OCI-LY7 (cell line): ENCODE measurements at regions not wholly inside any gene's neighbourhood (a gene's known extent, or its start where the extent isn't known, plus 50 kb on each side); places are given as distances from the start of the nearest gene placed in this dataset.

Experiments
- BruUV-seq: library from RNA; stranded (reverse); fragments of 400-500 nt; replicated peaks from 2 replicates; lab custom pipeline; 2021; lab: Mats Ljungman, UMichigan
- CTCF ChIA-PET: fragments of 300-600 bp; sonication (Branson Sonifier 250); formaldehyde crosslinking; loops from one replicate; lab custom pipeline; 2022; ENCODE audit warnings: antibody characterized with exemption; ENCODE audit not compliant: unreplicated experiment; lab: Charles Lee
- POLR2A ChIA-PET: fragments of 300-600 bp; sonication (Branson Sonifier 250); formaldehyde crosslinking; loops from one replicate; lab custom pipeline; 2022; ENCODE audit warnings: antibody characterized with exemption; lab: Charles Lee
- DNase-seq: peaks from one replicate; pipeline ENCODE4 v3.0.0-alpha.2; 2015; ENCODE audit warnings: low spot score
- H2AFZ ChIP-seq: fragments of 200-600 bp; sonication (generic), shearing (Covaris generic); 2 replicates; pipeline ENCODE4 v1.6.1; 2014; ENCODE audit warnings: mild to moderate bottlenecking, antibody characterized with exemption, low read length, moderate library complexity
- H3K27ac ChIP-seq: fragments of 200-600 bp; sonication (generic); 2 replicates; pipeline ENCODE4 v1.5.1; 2014; ENCODE audit warnings: mixed run types, low read depth, mild to moderate bottlenecking, moderate library complexity, low read length, inconsistent platforms; ENCODE audit not compliant: poor library complexity, severe bottlenecking
- H3K36me3 ChIP-seq: fragments of 200-600 bp; sonication (generic); 2 replicates; pipeline ENCODE4 v1.6.1; 2014; ENCODE audit warnings: mild to moderate bottlenecking, antibody characterized with exemption, low read length, moderate library complexity, mixed read lengths; ENCODE audit not compliant: insufficient read depth
- H3K4me1 ChIP-seq: fragments of 200-600 bp; sonication (generic); 2 replicates; pipeline ENCODE4 v1.5.1; 2014; ENCODE audit warnings: mild to moderate bottlenecking, low read length; ENCODE audit not compliant: insufficient read depth, poor library complexity, severe bottlenecking
- H3K4me2 ChIP-seq: fragments of 200-600 bp; sonication (generic); 2 replicates; pipeline ENCODE4 v1.6.1; 2014; ENCODE audit warnings: mild to moderate bottlenecking, low read length
- H3K4me3 ChIP-seq: fragments of 200-600 bp; sonication (generic); 2 replicates; pipeline ENCODE4 v1.5.1; 2014; ENCODE audit warnings: mild to moderate bottlenecking, low read depth, low read length; ENCODE audit not compliant: poor library complexity, severe bottlenecking
- H3K79me2 ChIP-seq: fragments of 200-600 bp; sonication (generic); 2 replicates; pipeline ENCODE4 v1.6.1; 2016; ENCODE audit warnings: low read depth, mild to moderate bottlenecking, low read length, moderate library complexity, mixed read lengths; ENCODE audit not compliant: insufficient read depth
- H3K9me2 ChIP-seq: fragments of 200-600 bp; sonication (generic); 2 replicates; pipeline ENCODE4 v1.6.1; 2016; ENCODE audit warnings: mild to moderate bottlenecking, low read length, mixed read lengths; ENCODE audit not compliant: insufficient read depth
- H3K9me3 ChIP-seq: fragments of 200-600 bp; sonication (generic); 2 replicates; pipeline ENCODE4 v1.6.1; 2014; ENCODE audit warnings: mild to moderate bottlenecking, mixed run types, low read length, mixed read lengths
- H4K20me1 ChIP-seq: fragments of 200-600 bp; sonication (generic); 2 replicates; pipeline ENCODE4 v1.6.1; 2014; ENCODE audit warnings: mild to moderate bottlenecking, antibody characterized with exemption, low read length, moderate library complexity, mixed read lengths; ENCODE audit not compliant: insufficient read depth
- EZH2phosphoT487 ChIP-seq: fragments of 200-600 bp; sonication (generic); IDR thresholded peaks from 2 replicates; pipeline ENCODE4 v1.6.1; 2018; ENCODE audit warnings: low read depth, borderline replicate concordance, mild to moderate bottlenecking, mixed run types, antibody characterized with exemption, low read length, moderate library complexity, mixed read lengths
- intact Hi-C: fragments of 100-400 bp; cut with micrococcal nuclease; formaldehyde crosslinking; loops from one replicate; pipeline ENCODE4 v1.10.0; 2022; ENCODE audit not compliant: unreplicated experiment
- TF ChIP-seq, protein P1 (sequence below): fragments of 200-600 bp; sonication (generic); conservative IDR thresholded peaks from 2 replicates; pipeline ENCODE4 v1.5.1; 2014; ENCODE audit warnings: mild to moderate bottlenecking, antibody characterized with exemption, low read length, moderate library complexity, mixed read lengths

GRCh38 chr13:50711131-50711815, 132.2 kb downstream of the DLEU7 start:
- intact Hi-C loops, result no loop called here
- CTCF ChIA-PET, result interaction anchor here (1.7 kb wide), 1 partner anchor 10 kb away, joined by 4 read pairs; no protein-coding TSS in a partner anchor

DNA sequence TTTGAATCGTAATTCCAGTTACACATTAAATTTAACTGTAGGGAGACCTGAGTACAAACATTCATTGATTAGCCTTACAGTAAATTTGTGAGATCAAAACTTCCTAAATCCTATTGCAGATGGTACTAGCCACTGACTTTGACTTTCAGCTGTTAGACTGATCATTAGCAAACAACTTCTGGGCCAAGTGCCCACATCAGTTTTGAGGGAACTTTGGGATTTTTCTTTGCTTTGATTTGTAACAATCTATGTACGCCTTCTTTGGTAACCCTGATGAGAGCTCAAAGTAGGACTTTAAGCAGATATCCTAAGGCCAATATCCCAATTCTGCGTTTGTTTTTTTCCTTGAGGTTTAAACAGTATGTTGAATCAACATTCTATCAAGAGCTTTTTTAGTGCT, 131.5 kb downstream of the DLEU7 start:
- no peaks in the 10 kb centered on the region for H3K9me3 ChIP-seq
- H3K4me2 ChIP-seq, result no peak overlapping the region
- BruUV-seq, result no TSS peak
- intact Hi-C loops, result no loop called here
- POLR2A ChIA-PET, result interaction anchor here (0.5 kb wide), 1 partner anchor 250 kb away, joined by 3 read pairs; no protein-coding TSS in a partner anchor
- H3K4me3 ChIP-seq, result no peak overlapping the region
- CTCF ChIA-PET, result no interaction called here
- H3K4me1 ChIP-seq, result peaks cover 21% of the 10 kb centered on the region
- no peaks in the 10 kb centered on the region for H3K9me2 ChIP-seq
- no peak overlapping the region for H3K27ac ChIP-seq
- H2AFZ ChIP-seq, result no peak overlapping the region
- no peaks in the 10 kb centered on the region for H3K36me3 ChIP-seq
- no peaks in the 10 kb centered on the region for H3K79me2 ChIP-seq
- no peak for TF ChIP-seq EZH2phosphoT487
- TF ChIP-seq, protein P1, sequence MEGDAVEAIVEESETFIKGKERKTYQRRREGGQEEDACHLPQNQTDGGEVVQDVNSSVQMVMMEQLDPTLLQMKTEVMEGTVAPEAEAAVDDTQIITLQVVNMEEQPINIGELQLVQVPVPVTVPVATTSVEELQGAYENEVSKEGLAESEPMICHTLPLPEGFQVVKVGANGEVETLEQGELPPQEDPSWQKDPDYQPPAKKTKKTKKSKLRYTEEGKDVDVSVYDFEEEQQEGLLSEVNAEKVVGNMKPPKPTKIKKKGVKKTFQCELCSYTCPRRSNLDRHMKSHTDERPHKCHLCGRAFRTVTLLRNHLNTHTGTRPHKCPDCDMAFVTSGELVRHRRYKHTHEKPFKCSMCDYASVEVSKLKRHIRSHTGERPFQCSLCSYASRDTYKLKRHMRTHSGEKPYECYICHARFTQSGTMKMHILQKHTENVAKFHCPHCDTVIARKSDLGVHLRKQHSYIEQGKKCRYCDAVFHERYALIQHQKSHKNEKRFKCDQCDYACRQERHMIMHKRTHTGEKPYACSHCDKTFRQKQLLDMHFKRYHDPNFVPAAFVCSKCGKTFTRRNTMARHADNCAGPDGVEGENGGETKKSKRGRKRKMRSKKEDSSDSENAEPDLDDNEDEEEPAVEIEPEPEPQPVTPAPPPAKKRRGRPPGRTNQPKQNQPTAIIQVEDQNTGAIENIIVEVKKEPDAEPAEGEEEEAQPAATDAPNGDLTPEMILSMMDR, result no peak
- H4K20me1 ChIP-seq, result no peaks in the 10 kb centered on the region
- no peak for DNase-seq

More at GRCh38 chr13:50711131-50711815, 132.2 kb downstream of the DLEU7 start:
- H3K9me3 ChIP-seq, result no peaks in the 10 kb centered on the region
- POLR2A ChIA-PET, result interaction anchor here (0.5 kb wide), 1 partner anchor 251 kb away, joined by 3 read pairs; no protein-coding TSS in a partner anchor
- no peak for DNase-seq
- H4K20me1 ChIP-seq, result no peaks in the 10 kb centered on the region
- no peaks in the 10 kb centered on the region for H3K9me2 ChIP-seq
- no peak overlapping the region for H3K4me3 ChIP-seq
- no TSS peak for BruUV-seq
- H3K36me3 ChIP-seq, result no peaks in the 10 kb centered on the region
- no peak overlapping the region for H3K4me2 ChIP-seq
- H2AFZ ChIP-seq, result no peak overlapping the region
- TF ChIP-seq EZH2phosphoT487, result no peak
- TF ChIP-seq, protein P1, result no peak
- no peak overlapping the region for H3K27ac ChIP-seq
- H3K79me2 ChIP-seq, result no peaks in the 10 kb centered on the region
- H3K4me1 ChIP-seq, result peaks cover 23% of the 10 kb centered on the region

GRCh38 chr13:50712456-50712855, 131.0 kb downstream of the DLEU7 start:
- Histone ChIP-seq H3K9me2 (no peaks in the 10 kb centered on the region), H3K4me1 (peaks cover 17% of the 10 kb centered on the region), H3K9me3 (no peaks in the 10 kb centered on the region), H3K36me3 (no peaks in the 10 kb centered on the region), H3K4me2 (no peak overlapping the region), H3K79me2 (no peaks in the 10 kb centered on the region), H4K20me1 (no peaks in the 10 kb centered on the region), H3K4me3 (no peak overlapping the region), H2AFZ (no peak overlapping the region), H3K27ac (no peak overlapping the region)
- ChIA-PET POLR2A (interaction anchor here (1.4 kb wide), 1 partner anchor 224 kb away, joined by 3 read pairs; no protein-coding TSS in a partner anchor), CTCF (no interaction called here)
- no TSS peak for BruUV-seq
- TF ChIP-seq, protein P1, result no peak
- TF ChIP-seq EZH2phosphoT487, result no peak
- DNase-seq, result no peak
- intact Hi-C loops, result no loop called here
